GM18505 (cell line): ENCODE measurements at regions not wholly inside any gene's neighbourhood (a gene's known extent, or its start where the extent isn't known, plus 50 kb on each side); places are given as distances from the start of the nearest gene placed in this dataset.

Source experiments
- ATAC-seq: cut with Tn5 transposase; IDR thresholded peaks from one replicate; pipeline ENCODE4 v1.9.1; 2021; ENCODE audit not compliant: unreplicated experiment
- POLR2A ChIP-seq: IDR thresholded peaks from 4 replicates; pipeline ENCODE4 v1.6.1; 2011; ENCODE audit warnings: borderline replicate concordance; ENCODE audit not compliant: insufficient read depth, insufficient read length; ENCODE audit errors: extremely low read depth

DNA sequence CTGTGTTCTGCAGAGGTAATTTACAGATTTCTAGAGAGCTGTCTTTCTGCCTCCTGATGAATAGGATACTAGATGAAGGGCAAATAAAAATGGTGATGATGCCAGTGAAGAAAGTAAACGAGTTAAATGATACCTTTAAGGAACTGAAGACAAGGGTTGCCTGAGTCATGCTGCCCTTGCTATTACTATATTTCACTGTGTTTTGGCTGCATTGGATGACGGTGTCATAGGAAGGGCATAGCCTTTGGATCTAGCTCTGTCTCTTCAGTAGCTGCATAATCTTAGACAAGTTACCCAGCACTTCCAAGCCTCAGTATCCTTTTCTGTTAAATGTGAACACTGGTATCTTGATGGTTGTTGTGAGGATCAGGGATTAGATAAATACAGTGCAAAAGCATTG, 131.5 kb upstream of the FGGY start:
- no peak for ATAC-seq
- TF ChIP-seq POLR2A: no peak

DNA sequence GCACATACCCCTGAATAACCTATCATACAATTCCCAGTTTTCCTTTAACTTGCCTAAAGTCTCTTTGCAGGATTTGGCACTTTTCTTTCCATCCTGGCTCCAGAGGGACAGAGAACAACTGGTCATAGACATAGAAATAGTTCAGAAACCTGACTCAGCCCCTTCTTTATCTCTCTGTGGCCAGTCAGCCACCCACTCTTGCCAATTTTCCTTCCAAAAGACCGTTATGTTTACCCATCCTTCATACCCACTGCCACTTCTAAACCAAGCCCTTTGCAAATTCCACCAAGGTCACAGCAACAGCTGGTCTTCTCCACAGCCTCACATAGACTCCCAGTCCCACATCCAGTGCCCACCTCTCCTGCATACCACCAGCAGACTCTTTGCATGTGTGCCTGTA, 127.2 kb upstream of the FGGY start:
- ATAC-seq: no peak
- TF ChIP-seq POLR2A: no peak

DNA sequence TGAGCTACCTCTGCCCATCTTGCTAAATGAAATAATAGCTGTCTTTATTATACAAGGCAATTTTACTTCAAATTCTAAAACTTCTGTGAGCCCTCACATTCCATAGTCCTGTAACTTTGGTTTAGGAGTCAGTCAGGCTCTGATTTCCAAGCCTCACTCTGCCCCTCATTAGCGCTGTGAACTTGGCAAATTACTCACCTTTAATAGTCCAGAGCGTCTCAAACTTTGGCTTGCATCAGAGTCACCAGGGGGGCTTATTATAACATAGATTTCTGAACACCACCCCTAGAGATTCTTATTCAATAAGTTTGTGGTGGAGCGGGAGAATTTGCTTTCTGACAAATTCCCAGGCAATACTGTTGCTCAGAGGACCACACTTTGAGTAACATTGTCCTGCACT, 126.2 kb upstream of the FGGY start:
- ATAC-seq: no peak
- no peak for TF ChIP-seq POLR2A

DNA sequence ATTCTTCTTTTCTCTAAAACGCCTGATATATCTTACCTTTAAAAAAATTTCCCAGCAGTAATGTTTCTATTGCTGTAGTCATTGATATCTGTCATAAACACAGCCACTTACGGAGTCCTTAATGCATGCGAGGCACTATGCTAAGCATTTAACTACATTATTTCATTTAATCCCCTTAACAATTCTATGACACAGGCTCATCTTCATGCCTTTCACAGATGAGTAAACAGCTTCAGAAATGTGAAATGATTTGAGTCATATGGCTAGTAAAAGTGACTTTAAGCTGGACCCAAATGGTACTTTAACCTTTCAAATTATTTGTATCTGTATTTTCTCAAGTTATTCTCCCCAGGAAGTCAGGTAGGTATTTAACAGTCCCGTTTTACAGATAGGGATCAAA, 125.1 kb upstream of the FGGY start:
- TF ChIP-seq POLR2A: no peak
- ATAC-seq: no peak

DNA sequence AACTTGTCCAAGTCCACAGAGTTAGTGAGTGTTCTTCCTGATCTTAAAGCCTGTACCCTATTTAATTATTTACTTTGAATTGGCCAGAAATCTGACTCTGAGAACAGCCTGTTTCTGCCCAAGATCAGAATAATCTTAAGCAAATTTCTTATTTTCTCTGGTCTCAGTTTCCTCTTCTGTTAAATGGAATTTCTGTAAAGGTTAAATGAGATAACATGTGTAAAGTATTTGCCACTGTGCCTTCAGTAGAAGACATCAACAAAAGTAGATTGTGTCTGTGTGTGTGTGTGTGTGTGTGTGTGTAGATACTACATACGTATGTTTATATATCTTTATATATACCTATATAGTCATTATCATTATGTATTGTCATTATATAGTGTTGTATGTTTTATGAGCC, 124.2 kb upstream of the FGGY start:
- TF ChIP-seq POLR2A: no peak
- ATAC-seq: no peak

DNA sequence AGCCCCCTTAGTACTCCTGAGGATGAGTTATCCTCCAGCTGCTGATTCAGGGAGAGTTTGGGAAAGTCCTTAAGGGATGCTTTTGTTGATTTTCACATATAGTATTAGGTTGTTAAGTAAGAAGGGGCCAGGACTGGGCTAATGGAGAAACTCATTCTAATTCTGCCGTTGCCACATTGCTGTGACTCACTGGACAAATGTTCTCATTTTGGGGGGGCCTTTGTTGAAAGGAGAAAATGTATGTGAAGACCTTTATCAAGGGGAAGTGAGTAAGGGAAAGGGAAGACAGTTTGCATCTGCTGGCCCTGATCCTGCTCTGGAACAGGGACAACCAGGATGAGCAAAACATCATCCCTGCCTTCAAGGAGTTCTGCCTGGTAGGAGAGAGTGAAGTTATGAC, 123.2 kb upstream of the FGGY start:
- no peak for ATAC-seq
- TF ChIP-seq POLR2A: no peak

DNA sequence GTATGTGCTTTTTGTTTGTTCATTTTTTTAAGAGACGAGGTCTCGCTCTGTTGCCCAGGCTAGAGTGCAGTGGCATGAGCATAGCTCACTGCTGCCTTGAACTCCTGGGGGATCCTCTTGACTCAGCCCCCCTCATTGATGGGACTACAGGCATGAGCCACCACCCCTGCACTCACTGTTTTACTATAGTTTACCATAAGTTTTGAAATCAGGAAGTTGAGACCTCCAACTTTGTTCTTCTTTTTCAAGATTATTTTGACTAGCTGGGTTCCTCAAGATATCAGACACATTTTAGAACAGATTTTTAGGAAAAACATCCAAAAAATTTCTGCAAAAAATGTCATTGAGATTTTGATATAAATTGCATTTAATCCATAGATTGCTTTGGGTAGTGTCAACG, 120.4 kb upstream of the FGGY start:
- TF ChIP-seq POLR2A: no peak
- no peak for ATAC-seq

DNA sequence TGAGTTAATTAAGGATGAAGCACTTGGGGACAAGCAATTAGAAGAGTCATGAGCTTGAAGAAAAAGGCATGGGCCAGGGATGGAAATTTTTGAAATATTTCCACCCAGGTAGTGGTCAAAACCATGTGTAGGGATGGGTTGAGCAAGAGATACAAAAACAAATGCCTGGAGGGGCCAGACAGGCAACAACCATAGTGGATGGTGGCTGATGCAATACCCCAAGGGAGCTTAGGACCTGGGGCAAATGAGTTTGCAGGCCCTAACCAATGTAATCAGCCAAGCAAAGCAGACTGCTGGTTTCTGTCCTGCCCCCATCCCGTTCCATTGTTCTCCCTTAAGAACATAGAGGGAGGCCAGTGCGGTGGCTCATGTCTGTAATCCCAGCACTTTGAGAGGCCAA, 119.1 kb upstream of the FGGY start:
- no peak for ATAC-seq

DNA sequence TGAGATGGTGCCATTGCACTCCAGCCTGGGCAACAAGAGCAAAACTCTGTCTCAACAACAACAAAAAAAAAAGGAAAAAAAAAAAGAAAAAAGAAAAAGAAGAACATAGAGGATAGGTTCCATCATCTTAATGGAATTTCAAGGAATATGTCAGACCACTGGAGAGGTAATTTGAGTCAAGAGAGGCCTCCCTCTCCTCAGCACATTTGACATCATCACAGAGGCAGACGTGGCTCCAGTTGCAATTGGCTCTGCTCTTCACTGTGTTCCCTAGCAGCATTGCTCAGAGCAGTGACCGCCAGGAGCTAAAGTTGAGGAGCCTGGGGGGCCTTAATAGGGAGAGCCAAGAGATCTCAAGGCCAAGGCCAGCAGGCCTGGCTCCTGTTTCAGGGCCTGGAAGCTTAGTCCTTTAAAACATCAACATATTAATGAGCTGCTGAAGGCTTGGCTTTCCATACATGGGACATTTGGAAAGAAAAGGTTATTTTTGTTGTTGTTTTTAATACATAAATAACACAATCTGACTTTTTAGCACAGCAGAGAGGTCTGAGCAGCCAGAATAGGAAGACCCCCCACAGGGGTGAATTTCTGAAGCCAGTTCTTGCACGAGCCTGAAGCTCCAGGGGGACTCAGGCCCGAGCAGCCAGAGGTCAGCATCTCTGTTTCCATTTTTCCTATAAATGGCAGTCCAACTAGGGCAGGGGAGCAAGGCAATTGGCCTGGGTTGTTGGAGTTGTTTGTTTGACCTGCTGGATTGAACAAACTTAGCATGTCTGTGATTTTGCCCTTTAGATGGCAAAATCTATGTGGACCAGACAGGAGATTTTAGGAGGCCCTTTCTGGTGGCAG, 118.3 kb upstream of the FGGY start:
- no peak for TF ChIP-seq POLR2A
- ATAC-seq: no peak

More for the DNA sequence above, 119.1 kb upstream of the FGGY start:
- no peak for TF ChIP-seq POLR2A

DNA sequence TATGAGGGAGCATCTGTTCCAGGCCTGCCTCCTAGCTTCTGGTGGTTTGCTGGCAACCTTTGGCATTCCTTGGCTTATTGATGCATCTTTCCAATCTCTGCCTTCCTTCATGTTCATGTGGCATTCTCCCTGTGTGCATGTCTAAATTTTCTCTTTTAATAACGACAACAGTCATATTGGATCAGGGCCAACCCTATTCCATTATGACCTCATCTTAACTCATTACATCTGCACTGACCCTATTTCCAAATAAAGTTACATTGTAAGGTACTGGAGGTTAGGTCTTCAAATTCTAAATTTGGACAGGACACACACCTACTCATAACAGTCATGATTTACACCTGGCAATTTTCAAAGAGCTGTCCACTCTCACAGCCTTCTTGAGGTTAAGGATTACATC, 117.2 kb upstream of the FGGY start:
- no peak for TF ChIP-seq POLR2A
- no peak for ATAC-seq

DNA sequence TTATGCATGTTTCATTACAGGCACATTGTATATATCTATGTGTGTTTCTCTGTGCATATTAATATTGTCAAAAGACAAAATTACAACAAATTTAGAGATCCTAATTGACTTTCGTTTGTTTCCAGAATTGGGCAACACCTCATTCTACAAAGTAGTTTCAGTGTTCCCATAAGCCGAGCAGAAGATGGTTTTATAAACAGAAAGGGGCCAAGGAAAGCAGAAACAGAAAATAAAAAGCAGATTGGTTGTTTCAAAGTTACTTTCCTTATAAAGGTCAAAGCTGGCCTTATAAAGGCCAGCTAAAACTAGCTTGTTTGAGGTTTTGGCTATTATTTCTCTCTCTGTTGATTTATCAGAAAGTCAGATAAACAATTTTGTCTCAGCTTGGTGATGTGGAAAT, 116.2 kb upstream of the FGGY start:
- TF ChIP-seq POLR2A: no peak
- ATAC-seq: no peak

DNA sequence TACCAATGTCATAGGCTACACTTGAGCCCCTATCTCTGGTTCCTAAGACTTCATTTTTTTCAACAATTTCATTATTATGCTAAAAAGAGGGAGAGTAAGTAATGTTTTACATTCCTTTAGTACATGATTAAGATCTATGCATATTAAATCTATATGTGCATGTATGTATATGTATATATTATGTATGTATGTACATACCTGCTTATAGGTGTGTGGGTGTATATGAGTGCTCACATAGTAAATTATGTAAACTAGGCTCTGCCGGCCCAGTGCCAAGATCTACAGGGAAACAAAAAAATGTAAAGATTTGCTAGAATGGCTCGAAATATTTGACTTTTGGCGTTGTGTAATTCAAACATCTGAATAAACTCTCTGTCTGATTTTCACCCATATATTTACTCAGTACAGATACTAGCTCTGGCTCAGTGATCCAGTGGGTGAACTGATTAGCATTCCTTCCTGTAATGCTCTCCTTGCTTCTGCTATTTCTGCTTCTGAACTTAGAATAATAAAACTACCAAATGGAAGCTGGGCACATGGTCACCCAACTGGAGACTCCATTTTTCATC, 113.1 kb upstream of the FGGY start:
- no peak for ATAC-seq
- no peak for TF ChIP-seq POLR2A

DNA sequence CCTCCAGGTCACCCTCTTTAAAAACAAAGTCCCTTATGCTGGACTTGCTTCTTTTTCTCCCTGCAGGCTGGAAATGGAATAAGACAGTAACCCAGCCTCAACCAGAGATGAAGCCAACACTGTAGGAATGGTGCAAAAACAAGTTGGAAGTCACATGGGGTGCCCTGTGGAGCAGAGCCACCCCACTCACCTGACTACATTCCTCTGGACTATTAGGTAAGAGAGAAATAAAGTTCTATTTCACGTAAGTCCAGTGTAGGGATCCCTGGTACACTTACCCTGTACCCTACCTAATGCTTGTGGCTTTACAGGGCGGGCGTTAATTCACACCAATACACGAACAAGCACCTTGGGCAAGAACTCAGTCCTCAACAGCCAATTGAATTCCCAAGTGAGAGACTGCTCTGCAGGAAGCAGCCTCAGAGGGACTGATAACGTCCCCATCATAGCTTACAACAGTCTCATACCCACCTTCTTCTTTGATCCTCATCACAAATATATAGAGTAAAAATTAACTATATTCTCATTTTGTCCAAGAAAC, 112.5 kb upstream of the FGGY start:
- no peak for TF ChIP-seq POLR2A
- no peak for ATAC-seq

DNA sequence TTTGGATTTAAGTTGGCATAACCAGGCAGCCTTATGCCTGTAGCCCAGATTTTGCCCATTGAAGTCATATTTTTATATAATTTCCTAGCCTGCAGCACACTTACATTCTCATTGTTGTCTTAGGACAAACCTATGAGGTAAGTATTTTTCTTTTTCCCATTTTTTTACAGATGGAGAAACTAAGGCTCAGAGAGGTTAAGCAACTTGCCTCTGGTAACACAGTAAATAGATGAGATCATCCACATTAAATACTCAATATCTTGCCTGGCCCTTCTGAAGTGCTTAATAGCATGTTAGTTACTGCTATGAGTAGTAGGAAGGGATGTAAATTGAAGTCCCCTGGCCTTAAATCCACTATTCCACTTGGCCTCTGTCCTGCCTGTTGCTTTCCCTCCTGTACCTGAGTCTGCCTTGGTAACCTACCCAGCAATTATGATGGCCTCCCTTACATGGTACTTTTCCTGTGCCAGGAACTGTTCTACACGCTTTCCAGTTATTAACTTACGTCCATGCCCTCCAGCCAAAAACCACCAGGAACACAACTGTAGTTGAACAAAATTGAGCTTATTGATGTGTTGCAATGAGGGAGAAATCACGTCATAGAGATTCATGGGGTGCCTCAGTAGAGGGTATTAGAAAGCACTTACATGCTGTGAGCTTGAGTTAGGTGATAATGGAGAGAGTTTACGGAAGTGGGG, 111.6 kb upstream of the FGGY start:
- no peak for TF ChIP-seq POLR2A
- ATAC-seq: no peak

DNA sequence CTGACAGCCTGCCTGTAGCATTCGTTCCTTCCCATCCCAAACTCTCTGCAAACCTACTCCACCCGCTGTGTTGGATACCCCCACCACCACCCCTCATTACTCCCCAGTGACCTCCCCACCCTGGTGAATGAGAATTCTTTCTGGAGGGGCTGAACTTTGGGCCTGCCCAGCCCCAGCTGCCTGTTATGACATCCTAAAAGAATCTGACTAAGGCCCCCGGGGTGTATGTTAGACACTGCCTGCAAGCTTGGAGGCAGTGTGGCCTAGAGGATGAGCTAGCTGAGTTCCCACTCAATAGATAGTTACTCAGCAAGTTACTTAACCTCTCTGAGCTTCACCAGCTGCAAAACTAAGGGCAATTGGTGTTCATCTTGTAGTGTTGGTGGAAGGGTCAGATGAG, 110.2 kb upstream of the FGGY start:
- no peak for ATAC-seq
- no peak for TF ChIP-seq POLR2A
